WTC11 (cell line): ENCODE measurements at regions not wholly inside any gene's neighbourhood (a gene's known extent, or its start where the extent isn't known, plus 50 kb on each side); places are given as distances from the start of the nearest gene placed in this dataset.

Experiments used
- ATAC-seq: fragments of 200-7000 bp; cut with Tn5 transposase; 2 replicates; pipeline ENCODE4 v1.10.0; 2021; ENCODE audit warnings: mild to moderate bottlenecking, moderate library complexity
- CTCF ChIA-PET: fragments of 300-600 bp; sonication (Branson Sonifier 250); formaldehyde crosslinking; loops from one replicate; lab custom pipeline; 2021; ENCODE audit warnings: antibody characterized with exemption; lab: Charles Lee
- POLR2A ChIA-PET: fragments of 350-600 bp; sonication (Branson Sonifier 250); formaldehyde crosslinking; loops from one replicate; lab custom pipeline; 2021; ENCODE audit warnings: antibody characterized with exemption; lab: Charles Lee
- DNase-seq: peaks from one replicate; pipeline ENCODE4 v3.0.0; 2021; ENCODE audit warnings: low spot score
- H3K27ac Mint-ChIP-seq: 2 replicates; pipeline ENCODE4 v1.8.0; 2021; ENCODE audit warnings: mixed read lengths
- H3K27me3 Mint-ChIP-seq: 2 replicates; pipeline ENCODE4 v1.8.0; 2021; ENCODE audit warnings: low read depth, mild to moderate bottlenecking, moderate library complexity, mixed read lengths
- H3K36me3 Mint-ChIP-seq: 2 replicates; pipeline ENCODE4 v1.8.0; 2021; ENCODE audit warnings: mixed read lengths
- H3K4me1 Mint-ChIP-seq: 2 replicates; pipeline ENCODE4 v1.8.0; 2022; ENCODE audit warnings: mixed read lengths
- H3K4me3 Mint-ChIP-seq: 2 replicates; pipeline ENCODE4 v1.8.0; 2021; ENCODE audit warnings: mild to moderate bottlenecking, moderate library complexity, mixed read lengths
- H3K9me3 Mint-ChIP-seq: 2 replicates; pipeline ENCODE4 v1.8.0; 2021; ENCODE audit warnings: mixed read lengths
- ATF6 ChIP-seq: sonication (generic); formaldehyde crosslinking; IDR thresholded peaks from 2 replicates; pipeline ENCODE4 v1.8.1; 2023; ENCODE audit warnings: mild to moderate bottlenecking, missing genetic modification reagents
- CBFB ChIP-seq: sonication (generic); formaldehyde crosslinking; IDR thresholded peaks from 2 replicates; pipeline ENCODE4 v1.8.1; 2022; ENCODE audit warnings: mild to moderate bottlenecking, low read depth, missing genetic modification reagents
- CREB1 ChIP-seq: sonication (generic); formaldehyde crosslinking; IDR thresholded peaks from 2 replicates; pipeline ENCODE4 v1.8.0; 2023; ENCODE audit warnings: mild to moderate bottlenecking, missing genetic modification reagents
- CREM ChIP-seq: sonication (generic); formaldehyde crosslinking; IDR thresholded peaks from 2 replicates; pipeline ENCODE4 v1.8.1; 2022; ENCODE audit warnings: mild to moderate bottlenecking, missing genetic modification reagents, moderate library complexity
- E2F5 ChIP-seq: sonication (generic); formaldehyde crosslinking; IDR thresholded peaks from 2 replicates; pipeline ENCODE4 v1.8.1; 2022; ENCODE audit warnings: mild to moderate bottlenecking, moderate library complexity, missing genetic modification reagents
- EMX1 ChIP-seq: fragments of 250-450 bp; sonication (Bioruptor Pico); IDR thresholded peaks from 2 replicates; pipeline ENCODE4 v1.8.0; 2021; ENCODE audit warnings: mild to moderate bottlenecking
- GABPB1 ChIP-seq: sonication (generic); formaldehyde crosslinking; IDR thresholded peaks from 2 replicates; pipeline ENCODE4 v1.8.1; 2023; ENCODE audit warnings: mild to moderate bottlenecking, missing genetic modification reagents
- GRHL2 ChIP-seq: fragments of 250-450 bp; sonication (Bioruptor Pico); IDR thresholded peaks from 2 replicates; pipeline ENCODE4 v1.8.0; 2022; ENCODE audit warnings: mild to moderate bottlenecking, moderate library complexity; ENCODE audit not compliant: insufficient replicate concordance, severe bottlenecking
- GTF2I ChIP-seq: fragments of 250-450 bp; sonication (Bioruptor Pico); conservative IDR thresholded peaks from 2 replicates; pipeline ENCODE4 v1.4.0; 2021; ENCODE audit warnings: mild to moderate bottlenecking
- IRF1 ChIP-seq: sonication (generic); formaldehyde crosslinking; IDR thresholded peaks from 2 replicates; pipeline ENCODE4 v1.8.0; 2023; ENCODE audit warnings: missing genetic modification reagents
- IRF2 ChIP-seq: sonication (generic); formaldehyde crosslinking; IDR thresholded peaks from 2 replicates; pipeline ENCODE4 v1.8.0; 2022; ENCODE audit warnings: low read depth, missing genetic modification reagents, borderline replicate concordance
- JAZF1 ChIP-seq: fragments of 250-450 bp; sonication (Bioruptor Pico); IDR thresholded peaks from 2 replicates; pipeline ENCODE4 v1.9.0; 2021; ENCODE audit warnings: moderate library complexity, mild to moderate bottlenecking, inconsistent platforms
- MYBL2 ChIP-seq: sonication (generic); formaldehyde crosslinking; IDR thresholded peaks from 2 replicates; pipeline ENCODE4 v1.8.1; 2023; ENCODE audit warnings: mild to moderate bottlenecking, moderate library complexity, missing genetic modification reagents
- NFATC4 ChIP-seq: fragments of 250-450 bp; sonication (Bioruptor Pico); IDR thresholded peaks from 2 replicates; pipeline ENCODE4 v1.9.0; 2021; ENCODE audit warnings: mild to moderate bottlenecking
- NFYB ChIP-seq: sonication (generic); formaldehyde crosslinking; conservative IDR thresholded peaks from 2 replicates; pipeline ENCODE4 v1.8.0; 2022; ENCODE audit warnings: low read depth, missing genetic modification reagents
- PRRX2 ChIP-seq: fragments of 250-450 bp; sonication (Bioruptor Pico); IDR thresholded peaks from 2 replicates; pipeline ENCODE4 v1.8.0; 2021; ENCODE audit warnings: mild to moderate bottlenecking
- RELA ChIP-seq: sonication (generic); formaldehyde crosslinking; IDR thresholded peaks from 2 replicates; pipeline ENCODE4 v1.8.1; 2022; ENCODE audit warnings: missing genetic modification reagents, mild to moderate bottlenecking, borderline replicate concordance
- RORB ChIP-seq: fragments of 250-450 bp; sonication (Bioruptor Pico); IDR thresholded peaks from 2 replicates; pipeline ENCODE4 v1.9.0; 2021; ENCODE audit warnings: mild to moderate bottlenecking
- SMAD4 ChIP-seq: sonication (generic); formaldehyde crosslinking; IDR thresholded peaks from 2 replicates; pipeline ENCODE4 v1.8.0; 2022; ENCODE audit warnings: mild to moderate bottlenecking, missing genetic modification reagents
- TP53 ChIP-seq: sonication (generic); formaldehyde crosslinking; IDR thresholded peaks from 2 replicates; pipeline ENCODE4 v1.8.1; 2023; ENCODE audit warnings: mild to moderate bottlenecking, missing genetic modification reagents
- ZBTB21 ChIP-seq: sonication (generic); formaldehyde crosslinking; IDR thresholded peaks from 2 replicates; pipeline ENCODE4 v1.8.1; 2023; ENCODE audit warnings: mild to moderate bottlenecking, missing genetic modification reagents, borderline replicate concordance
- ZNF138 ChIP-seq: sonication (generic); formaldehyde crosslinking; conservative IDR thresholded peaks from 2 replicates; pipeline ENCODE4 v1.8.1; 2022; ENCODE audit warnings: mild to moderate bottlenecking, moderate library complexity, missing genetic modification reagents
- ZNF232 ChIP-seq: sonication (generic); formaldehyde crosslinking; IDR thresholded peaks from 2 replicates; pipeline ENCODE4 v1.8.0; 2022; ENCODE audit warnings: mild to moderate bottlenecking, missing genetic modification reagents
- ZNF416 ChIP-seq: fragments of 250-450 bp; sonication (Bioruptor Pico); IDR thresholded peaks from 2 replicates; pipeline ENCODE4 v1.9.0; 2021; ENCODE audit warnings: mild to moderate bottlenecking, inconsistent platforms
- ZNF423 ChIP-seq: fragments of 250-450 bp; sonication (Bioruptor Pico); IDR thresholded peaks from 2 replicates; pipeline ENCODE4 v2.1.2; 2022; ENCODE audit warnings: mild to moderate bottlenecking, moderate library complexity
- ZNF671 ChIP-seq: fragments of 250-450 bp; sonication (Bioruptor Pico); IDR thresholded peaks from 2 replicates; pipeline ENCODE4 v1.8.0; 2021; ENCODE audit warnings: mild to moderate bottlenecking
- TF ChIP-seq, protein P1 (sequence below): sonication (generic); formaldehyde crosslinking; conservative IDR thresholded peaks from 2 replicates; pipeline ENCODE4 v1.8.1; 2023; ENCODE audit warnings: mild to moderate bottlenecking, low read depth, missing genetic modification reagents, moderate library complexity
- TF ChIP-seq, protein P2 (sequence below): sonication (generic); formaldehyde crosslinking; IDR thresholded peaks from 2 replicates; pipeline ENCODE4 v1.8.1; 2023; ENCODE audit warnings: mild to moderate bottlenecking, moderate library complexity, missing genetic modification reagents

DNA sequence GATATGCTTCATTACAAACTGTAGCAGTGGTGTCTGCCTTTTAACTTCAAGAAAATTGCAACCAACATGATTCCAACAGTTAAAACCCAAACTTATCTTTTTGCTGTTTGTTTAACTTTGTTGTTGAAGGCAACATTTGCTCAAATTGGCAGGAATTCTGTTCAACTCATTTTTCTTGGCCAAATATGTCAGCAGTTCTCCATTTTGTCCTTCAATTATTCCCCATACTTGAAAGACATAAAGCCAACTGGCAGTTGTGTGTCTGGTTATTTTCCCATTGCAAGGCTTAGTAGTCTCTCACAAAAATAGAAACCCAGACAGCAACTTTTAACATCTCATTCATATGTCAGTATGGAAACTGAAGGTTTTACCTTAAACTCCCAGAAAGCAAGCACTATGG lies 146.3 kb downstream of the LRIG3 start:
- CTCF ChIA-PET = interaction anchor here (0.5 kb wide), 1 partner anchor 162 kb away, joined by 3 read pairs; no protein-coding TSS in a partner anchor

DNA sequence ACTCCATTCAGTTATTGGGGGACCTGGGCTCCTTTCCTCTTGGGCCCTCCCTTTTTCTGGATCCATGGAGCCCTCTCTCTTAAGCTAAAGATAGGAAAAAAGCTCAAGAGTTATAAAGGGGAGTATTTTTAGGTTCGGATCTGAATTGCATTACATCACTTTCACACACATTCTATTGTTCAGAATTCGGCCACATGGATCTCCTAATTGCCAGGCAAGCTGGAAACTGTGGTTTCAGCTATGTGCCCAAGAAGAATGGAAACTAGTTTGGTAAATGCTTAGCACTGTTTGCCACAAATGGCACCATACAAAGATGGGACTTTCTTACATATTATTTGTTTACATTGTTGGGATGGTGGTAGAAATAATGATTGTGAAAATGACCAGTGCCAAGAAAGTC lies 145.6 kb downstream of the LRIG3 start:
- no peaks in the 10 kb centered on the region for H3K27me3 Mint-ChIP-seq
- DNase-seq = no peak
- ChIA-PET POLR2A (no interaction called here), CTCF (interaction anchor here (0.5 kb wide), 1 partner anchor 163 kb away, joined by 3 read pairs; no protein-coding TSS in a partner anchor)
- peaks cover 5% of the 10 kb centered on the region for H3K4me1 Mint-ChIP-seq
- TF ChIP-seq PRRX2 (CRISPR knock-in tag) = no peak
- TF ChIP-seq TP53 (CRISPR knock-in tag) = no peak
- no peak for TF ChIP-seq JAZF1
- TF ChIP-seq ZNF138 = no peak
- no peak for TF ChIP-seq GABPB1 (CRISPR knock-in tag)
- no peak for TF ChIP-seq NFATC4 (CRISPR knock-in tag)
- no peak for TF ChIP-seq ZNF232
- TF ChIP-seq E2F5 = no peak
- TF ChIP-seq RORB = no peak
- no peak for TF ChIP-seq ZNF671 (CRISPR knock-in tag)
- TF ChIP-seq, protein P1, sequence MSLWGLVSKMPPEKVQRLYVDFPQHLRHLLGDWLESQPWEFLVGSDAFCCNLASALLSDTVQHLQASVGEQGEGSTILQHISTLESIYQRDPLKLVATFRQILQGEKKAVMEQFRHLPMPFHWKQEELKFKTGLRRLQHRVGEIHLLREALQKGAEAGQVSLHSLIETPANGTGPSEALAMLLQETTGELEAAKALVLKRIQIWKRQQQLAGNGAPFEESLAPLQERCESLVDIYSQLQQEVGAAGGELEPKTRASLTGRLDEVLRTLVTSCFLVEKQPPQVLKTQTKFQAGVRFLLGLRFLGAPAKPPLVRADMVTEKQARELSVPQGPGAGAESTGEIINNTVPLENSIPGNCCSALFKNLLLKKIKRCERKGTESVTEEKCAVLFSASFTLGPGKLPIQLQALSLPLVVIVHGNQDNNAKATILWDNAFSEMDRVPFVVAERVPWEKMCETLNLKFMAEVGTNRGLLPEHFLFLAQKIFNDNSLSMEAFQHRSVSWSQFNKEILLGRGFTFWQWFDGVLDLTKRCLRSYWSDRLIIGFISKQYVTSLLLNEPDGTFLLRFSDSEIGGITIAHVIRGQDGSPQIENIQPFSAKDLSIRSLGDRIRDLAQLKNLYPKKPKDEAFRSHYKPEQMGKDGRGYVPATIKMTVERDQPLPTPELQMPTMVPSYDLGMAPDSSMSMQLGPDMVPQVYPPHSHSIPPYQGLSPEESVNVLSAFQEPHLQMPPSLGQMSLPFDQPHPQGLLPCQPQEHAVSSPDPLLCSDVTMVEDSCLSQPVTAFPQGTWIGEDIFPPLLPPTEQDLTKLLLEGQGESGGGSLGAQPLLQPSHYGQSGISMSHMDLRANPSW = no peak
- TF ChIP-seq MYBL2 (CRISPR knock-in tag) = no peak
- no peak for TF ChIP-seq CREM (CRISPR knock-in tag)
- TF ChIP-seq, protein P2, sequence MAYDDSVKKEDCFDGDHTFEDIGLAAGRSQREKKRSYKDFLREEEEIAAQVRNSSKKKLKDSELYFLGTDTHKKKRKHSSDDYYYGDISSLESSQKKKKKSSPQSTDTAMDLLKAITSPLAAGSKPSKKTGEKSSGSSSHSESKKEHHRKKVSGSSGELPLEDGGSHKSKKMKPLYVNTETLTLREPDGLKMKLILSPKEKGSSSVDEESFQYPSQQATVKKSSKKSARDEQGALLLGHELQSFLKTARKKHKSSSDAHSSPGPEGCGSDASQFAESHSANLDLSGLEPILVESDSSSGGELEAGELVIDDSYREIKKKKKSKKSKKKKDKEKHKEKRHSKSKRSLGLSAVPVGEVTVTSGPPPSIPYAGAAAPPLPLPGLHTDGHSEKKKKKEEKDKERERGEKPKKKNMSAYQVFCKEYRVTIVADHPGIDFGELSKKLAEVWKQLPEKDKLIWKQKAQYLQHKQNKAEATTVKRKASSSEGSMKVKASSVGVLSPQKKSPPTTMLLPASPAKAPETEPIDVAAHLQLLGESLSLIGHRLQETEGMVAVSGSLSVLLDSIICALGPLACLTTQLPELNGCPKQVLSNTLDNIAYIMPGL = no peak
- 0 out of 2 replicates have a peak, but pooled peaks cover under 1% of the 10 kb centered on the region for H3K36me3 Mint-ChIP-seq
- peaks cover 5% of the 10 kb centered on the region for H3K9me3 Mint-ChIP-seq
- H3K27ac Mint-ChIP-seq = no peak overlapping the region
- no peak overlapping the region for H3K4me3 Mint-ChIP-seq
- ATAC-seq = no peak

More for the DNA sequence above, 146.3 kb downstream of the LRIG3 start:
- ATAC-seq (no peak), DNase-seq (no peak)
- POLR2A ChIA-PET = no interaction called here
- Mint-ChIP-seq H3K27ac (no peak overlapping the region), H3K36me3 (peaks cover 2% of the 10 kb centered on the region; the same call in 1 of the 2 replicates), H3K4me1 (peaks cover 5% of the 10 kb centered on the region), H3K4me3 (no peak overlapping the region), H3K9me3 (peaks cover 11% of the 10 kb centered on the region), H3K27me3 (no peaks in the 10 kb centered on the region)
- TF ChIP-seq ZBTB21 (no peak), RELA (CRISPR knock-in tag) (no peak), IRF2 (CRISPR knock-in tag) (no peak), CREB1 (CRISPR knock-in tag) (no peak), NFYB (no peak), ZNF232 (no peak), ZNF423 (CRISPR knock-in tag) (no peak), ZNF416 (no peak), IRF1 (CRISPR knock-in tag) (no peak), SMAD4 (CRISPR knock-in tag) (no peak), CBFB (CRISPR knock-in tag) (no peak), GRHL2 (CRISPR knock-in tag) (no peak), EMX1 (no peak), ATF6 (CRISPR knock-in tag) (no peak), GTF2I (CRISPR knock-in tag) (no peak)
